HepG2 (cell line): ENCODE measurements at regions not wholly inside any gene's neighbourhood (a gene's known extent, or its start where the extent isn't known, plus 50 kb on each side); places are given as distances from the start of the nearest gene placed in this dataset.
A peak's percentile ranks its signal among the peaks of the same experiment; 100 is the strongest.

ENCODE experiments used
- BRCA1 ChIP-seq: sonication (generic); formaldehyde crosslinking; IDR thresholded peaks from 2 replicates; pipeline ENCODE4 v1.4.0; 2020; ENCODE audit warnings: missing genetic modification reagents
- DZIP1 ChIP-seq: sonication (generic); formaldehyde crosslinking; IDR thresholded peaks from 2 replicates; pipeline ENCODE4 v1.5.0; 2020; ENCODE audit warnings: mild to moderate bottlenecking, missing genetic modification reagents
- ETV6 ChIP-seq: sonication (generic); formaldehyde crosslinking; conservative IDR thresholded peaks from 2 replicates; pipeline ENCODE4 v1.4.0; 2020; ENCODE audit warnings: missing genetic modification reagents
- FOXK1 ChIP-seq: sonication (generic); formaldehyde crosslinking; IDR thresholded peaks from 2 replicates; pipeline ENCODE4 v1.4.0; 2020; ENCODE audit warnings: low read depth, missing genetic modification reagents, borderline replicate concordance
- FOXP1 ChIP-seq, 2 experiments: fragments of 450-650 bp in 1 of 2; IDR thresholded peaks; 2 replicates each; pipeline ENCODE4 v1.6.1; 2017 to 2018; ENCODE audit warnings: antibody characterized with exemption in 1 of 2
- GABPA ChIP-seq, 2 experiments: IDR thresholded peaks; 2 replicates each; pipeline ENCODE4 v1.6.1; 2011 to 2016; ENCODE audit warnings: low read depth in 2 of 2, low read length in 1 of 2, missing biosample characterization in 1 of 2, missing genetic modification characterization in 1 of 2
- HES4 ChIP-seq: sonication (generic); formaldehyde crosslinking; IDR thresholded peaks from 2 replicates; pipeline ENCODE4 v1.9.0; 2021; ENCODE audit warnings: mild to moderate bottlenecking, missing genetic modification reagents, borderline replicate concordance
- HNF4G ChIP-seq, 2 experiments: sonication (generic) in 1 of 2; formaldehyde crosslinking in 1 of 2; IDR thresholded peaks; 2 replicates each; pipeline versions ENCODE4 v1.4.0 to v1.6.1; 2011 to 2020; ENCODE audit warnings: borderline replicate concordance in 2 of 2, low read depth in 2 of 2, mild to moderate bottlenecking in 2 of 2, low read length in 1 of 2, missing genetic modification reagents in 1 of 2, moderate library complexity in 1 of 2
- KAT8 ChIP-seq: IDR thresholded peaks from 2 replicates; pipeline ENCODE4 v1.6.1; 2016; ENCODE audit warnings: missing genetic modification reagents, missing compliant biosample characterization
- MED8 ChIP-seq: sonication (generic); formaldehyde crosslinking; IDR thresholded peaks from 2 replicates; pipeline ENCODE4 v1.8.1; 2023; ENCODE audit warnings: mild to moderate bottlenecking, missing genetic modification reagents; ENCODE audit not compliant: insufficient replicate concordance
- MTERF4 ChIP-seq: sonication (generic); formaldehyde crosslinking; IDR thresholded peaks from 2 replicates; pipeline ENCODE4 v1.8.0; 2023; ENCODE audit warnings: mild to moderate bottlenecking, missing genetic modification reagents
- MXI1 ChIP-seq: IDR thresholded peaks from 3 replicates; pipeline ENCODE4 v1.6.1; 2012; ENCODE audit warnings: low read depth, low read length, inconsistent platforms, borderline replicate concordance
- NFE2 ChIP-seq: sonication (generic); formaldehyde crosslinking; IDR thresholded peaks from 2 replicates; pipeline ENCODE4 v1.4.0; 2020; ENCODE audit warnings: missing genetic modification reagents
- SIX4 ChIP-seq: sonication (generic); formaldehyde crosslinking; IDR thresholded peaks from 2 replicates; pipeline ENCODE4 v1.4.0; 2020; ENCODE audit warnings: missing genetic modification reagents
- TBX2 ChIP-seq: sonication (generic); formaldehyde crosslinking; IDR thresholded peaks from 2 replicates; pipeline ENCODE4 v1.5.0; 2020; ENCODE audit warnings: missing genetic modification reagents, mild to moderate bottlenecking, borderline replicate concordance
- TSC22D2 ChIP-seq: sonication (generic); formaldehyde crosslinking; IDR thresholded peaks from 2 replicates; pipeline ENCODE4 v1.5.1; 2020; ENCODE audit warnings: missing genetic modification reagents, mild to moderate bottlenecking, borderline replicate concordance
- ZNF143 ChIP-seq: sonication (generic); formaldehyde crosslinking; IDR thresholded peaks from 2 replicates; pipeline ENCODE4 v1.4.0; 2020; ENCODE audit warnings: missing genetic modification reagents
- ZNF607 ChIP-seq: sonication (generic); formaldehyde crosslinking; IDR thresholded peaks from 2 replicates; pipeline ENCODE4 v1.5.1; 2020; ENCODE audit warnings: missing genetic modification reagents, mild to moderate bottlenecking, borderline replicate concordance
- ZNF761 ChIP-seq: sonication (generic); formaldehyde crosslinking; conservative IDR thresholded peaks from 2 replicates; pipeline ENCODE4 v1.4.0; 2020; ENCODE audit warnings: mild to moderate bottlenecking, missing genetic modification reagents
- ZNF781 ChIP-seq: sonication (generic); formaldehyde crosslinking; IDR thresholded peaks from 2 replicates; pipeline ENCODE4 v1.5.1; 2020; ENCODE audit warnings: borderline replicate concordance, mild to moderate bottlenecking, missing genetic modification reagents; ENCODE audit errors: not compliant biosample characterization
- ZNF841 ChIP-seq: sonication (generic); formaldehyde crosslinking; IDR thresholded peaks from 2 replicates; pipeline ENCODE4 v1.8.1; 2023; ENCODE audit warnings: missing genetic modification reagents, borderline replicate concordance
- ZXDC ChIP-seq: sonication (generic); formaldehyde crosslinking; IDR thresholded peaks from 2 replicates; pipeline ENCODE4 v1.5.0; 2020; ENCODE audit warnings: mild to moderate bottlenecking, missing genetic modification reagents

GRCh38 chr3:13262493-13263211, 157.5 kb downstream of the NUP210 start (continued):
- TF ChIP-seq BRCA1 (no peak; the same call in none of the 2 replicates), GABPA (IDR thresholded peaks at IDR 0.05; ENCODE audit: low read depth, low read length) (no peak), GABPA (CRISPR knock-in tag; IDR thresholded peaks at IDR 0.05; ENCODE audit: low read depth) (peak; percentile 86), HES4 (CRISPR knock-in tag) (no peak), HNF4G (IDR thresholded peaks at IDR 0.05; ENCODE audit: borderline replicate concordance, low read depth, low read length) (peak; percentile 82; the same call in 1 of the 2 replicates), HNF4G (CRISPR knock-in tag; IDR thresholded peaks at IDR 0.05; ENCODE audit: borderline replicate concordance, low read depth) (peak; percentile 87; the same call in 1 of the 2 replicates), MXI1 (peak; percentile 52; the same call in 1 of the 3 replicates), DZIP1 (CRISPR knock-in tag) (no peak), MED8 (CRISPR knock-in tag) (peak; percentile 96), ZNF841 (CRISPR knock-in tag) (0 out of 2 replicates have a peak, but pooled peaks have one; percentile 22), TSC22D2 (0 out of 2 replicates have a peak, but pooled peaks have one; percentile 47), NFE2 (CRISPR knock-in tag) (no peak), KAT8 (CRISPR knock-in tag) (peak; percentile 90), FOXP1 (IDR thresholded peaks at IDR 0.05) (peak; percentile 73; the same call in 1 of the 2 replicates), FOXP1 (CRISPR knock-in tag; IDR thresholded peaks at IDR 0.05) (peak; percentile 95), SIX4 (CRISPR knock-in tag) (peak; percentile 43; the same call in 1 of the 2 replicates), ZNF607 (CRISPR knock-in tag) (peak; percentile 37; the same call in 1 of the 2 replicates), ETV6 (0 out of 2 replicates have a peak, but pooled peaks have one; percentile 42), ZNF143 (peak; percentile 46; the same call in 1 of the 2 replicates), ZNF761 (CRISPR knock-in tag) (peak; percentile 94), MTERF4 (CRISPR knock-in tag) (peak; percentile 86; the same call in 1 of the 2 replicates), ZNF781 (peak; percentile 94), FOXK1 (CRISPR knock-in tag) (peak; percentile 91), ZXDC (peak; percentile 78; the same call in 1 of the 2 replicates), TBX2 (peak; percentile 89)
